HuH-7.5 (cell line): ENCODE measurements at regions not wholly inside any gene's neighbourhood (a gene's known extent, or its start where the extent isn't known, plus 50 kb on each side); places are given as distances from the start of the nearest gene placed in this dataset.

ENCODE experiments used
- DNase-seq: peaks from one replicate; pipeline ENCODE4 v3.0.0; 2011; ENCODE audit warnings: low spot score

DNA sequence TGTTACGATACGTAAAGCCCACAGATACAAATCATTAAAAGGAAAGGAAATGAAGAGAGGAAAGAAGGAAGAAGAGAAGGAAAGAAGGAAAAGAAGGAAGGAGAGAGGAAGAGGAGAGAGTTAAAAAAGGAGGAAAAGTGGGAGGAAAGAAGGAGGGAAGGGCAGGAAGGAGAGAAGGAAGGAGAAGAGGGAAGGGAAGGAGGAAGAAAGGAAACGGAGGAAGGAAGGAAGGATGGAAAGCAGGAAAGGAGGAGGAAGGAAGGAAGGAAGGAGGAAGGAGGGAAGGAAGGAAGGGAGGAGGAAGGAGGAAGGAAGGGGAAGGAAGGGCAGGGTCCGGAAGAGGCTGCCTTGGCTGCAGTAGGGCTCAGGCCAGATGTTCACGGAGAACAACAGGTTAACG, 95.2 kb downstream of the ENGASE start:
- DNase-seq = no peak

DNA sequence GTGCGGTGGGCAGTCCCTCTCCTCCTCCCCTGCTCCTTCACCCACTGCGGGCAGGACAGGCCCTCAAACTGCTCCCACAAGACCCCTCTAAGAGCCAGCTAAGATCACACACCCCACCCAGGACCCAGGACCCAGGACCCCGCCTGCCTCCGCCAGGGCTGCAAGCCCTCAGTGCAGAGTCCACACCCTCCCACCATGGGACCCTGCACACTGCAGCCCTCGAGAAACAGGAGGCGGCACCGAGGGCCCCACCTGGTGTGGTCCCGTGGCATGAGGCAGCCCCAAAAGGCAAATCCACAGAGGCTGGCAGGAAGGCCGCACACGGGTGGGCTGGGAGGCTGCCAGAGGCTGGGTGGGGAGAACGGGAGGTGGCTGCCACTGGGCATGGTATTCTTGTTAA, 94.7 kb downstream of the ENGASE start:
- DNase-seq = no peak

DNA sequence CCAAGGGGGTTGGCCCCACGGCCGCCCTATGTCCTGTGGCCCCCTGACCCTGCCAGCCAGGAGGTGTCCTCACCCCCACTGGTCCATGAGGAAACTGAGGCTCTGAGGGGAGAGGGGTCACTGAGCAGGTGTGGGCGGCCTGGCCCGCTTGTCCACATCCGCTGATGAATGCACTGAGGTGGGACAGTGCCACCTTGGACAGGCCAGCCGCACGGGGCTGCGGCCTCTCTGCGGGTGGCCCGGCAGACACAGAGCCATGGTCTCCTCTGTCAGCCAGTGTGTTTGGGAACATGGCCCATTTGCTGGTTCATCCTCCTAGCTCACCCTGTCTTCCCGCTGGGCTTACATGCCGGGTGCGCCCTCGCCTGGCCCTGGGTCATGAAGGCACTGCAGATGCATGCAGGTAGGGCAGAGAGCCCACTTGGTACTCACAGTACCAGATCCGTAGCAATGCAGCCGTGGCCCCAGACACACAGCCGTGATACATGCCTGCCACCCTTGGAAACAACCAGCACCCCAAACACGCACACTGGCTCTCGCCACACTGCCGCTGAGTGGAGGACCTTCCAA, 93.9 kb downstream of the ENGASE start:
- no peak for DNase-seq

DNA sequence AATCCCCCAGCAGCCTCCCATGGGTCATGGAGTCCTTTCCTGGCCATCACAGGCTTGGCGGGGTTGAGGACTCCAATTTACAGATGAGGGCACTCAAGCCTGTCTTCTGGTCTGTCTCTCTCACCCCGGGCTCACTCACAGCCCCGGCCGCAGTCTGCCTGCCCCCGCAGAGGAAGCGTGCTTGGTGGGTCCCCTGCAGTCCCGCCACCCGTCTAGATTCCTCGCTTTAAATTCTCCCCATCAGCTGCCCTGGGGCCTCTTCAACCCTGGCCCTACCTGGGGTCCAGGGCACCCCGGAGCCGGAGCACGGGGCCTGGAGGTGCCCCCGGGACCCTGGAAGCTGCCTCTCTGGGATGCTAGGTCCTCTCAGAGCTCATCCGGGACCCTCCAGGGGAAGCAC, 92.9 kb downstream of the ENGASE start:
- DNase-seq = no peak

DNA sequence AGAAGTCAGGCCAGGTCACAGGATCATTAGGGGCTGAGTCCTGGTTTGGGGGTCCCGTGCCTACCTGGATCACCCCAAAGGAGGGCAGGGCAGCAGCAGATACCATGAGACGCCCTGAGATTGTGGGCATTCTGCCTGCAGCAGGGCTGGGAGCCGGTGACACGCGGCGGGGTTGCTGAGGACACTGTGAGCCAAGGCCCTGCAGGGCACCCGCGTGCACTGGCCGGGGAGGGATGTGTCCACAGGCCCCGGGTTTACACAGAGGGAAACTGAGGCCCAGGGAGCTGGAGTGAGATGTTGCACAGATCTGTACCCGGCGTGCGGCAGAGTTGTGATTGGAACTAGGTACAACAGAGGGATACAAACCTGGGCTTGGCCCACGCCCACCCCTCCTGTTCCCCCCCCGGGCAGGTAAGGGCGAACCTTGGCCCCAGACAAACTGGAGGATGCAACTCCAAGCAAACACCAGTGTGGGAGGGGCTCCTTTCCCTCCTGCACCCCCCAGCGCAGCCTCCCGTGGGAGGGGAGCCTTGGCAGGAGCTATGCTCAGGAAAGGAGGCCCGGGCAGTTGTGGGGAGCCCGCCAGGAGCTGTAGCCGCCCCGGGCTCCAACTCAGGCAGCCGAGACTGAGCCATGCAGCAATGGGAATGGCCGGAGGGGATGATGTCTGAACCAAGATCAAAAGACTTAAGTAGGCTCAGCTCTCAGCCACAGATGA, 91.3 kb downstream of the ENGASE start:
- no peak for DNase-seq

DNA sequence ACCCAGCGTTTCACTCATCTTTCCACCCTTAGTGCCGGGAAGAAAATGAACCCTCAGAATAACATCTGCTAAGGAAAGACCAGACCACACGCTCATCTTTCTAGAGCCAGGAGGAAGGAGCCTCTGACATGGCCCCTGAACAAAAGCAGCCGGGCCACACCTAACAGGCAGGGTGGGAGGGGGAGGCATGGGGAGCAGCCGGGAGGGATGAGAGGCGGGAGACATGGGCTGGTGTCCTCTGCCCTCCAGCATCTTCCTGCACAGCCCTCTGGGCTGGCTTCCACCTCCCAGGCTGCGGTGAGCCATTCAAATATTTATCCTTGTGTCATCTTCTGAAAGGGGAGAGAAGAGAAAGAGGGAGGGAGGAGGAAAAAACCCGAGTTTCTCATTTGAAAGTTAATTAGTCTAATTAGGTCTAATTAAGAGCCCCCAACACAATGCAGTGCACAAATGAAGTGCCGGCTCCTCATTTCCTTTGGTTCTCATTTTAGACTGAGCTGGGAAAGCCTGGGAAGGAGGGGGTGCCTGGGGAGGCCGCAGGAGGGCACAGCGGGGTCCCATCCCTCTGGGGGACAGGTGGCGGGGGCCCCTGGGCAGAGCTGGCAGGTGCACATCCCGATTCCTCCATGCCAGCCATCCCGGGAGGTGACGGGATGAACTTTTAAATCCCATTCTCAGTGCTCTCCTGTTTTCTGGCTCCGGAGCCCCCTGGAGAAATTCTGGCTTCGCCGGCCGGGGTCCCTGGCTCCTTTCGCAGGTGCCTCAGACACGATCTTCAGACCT, 90.5 kb downstream of the ENGASE start:
- no peak for DNase-seq

DNA sequence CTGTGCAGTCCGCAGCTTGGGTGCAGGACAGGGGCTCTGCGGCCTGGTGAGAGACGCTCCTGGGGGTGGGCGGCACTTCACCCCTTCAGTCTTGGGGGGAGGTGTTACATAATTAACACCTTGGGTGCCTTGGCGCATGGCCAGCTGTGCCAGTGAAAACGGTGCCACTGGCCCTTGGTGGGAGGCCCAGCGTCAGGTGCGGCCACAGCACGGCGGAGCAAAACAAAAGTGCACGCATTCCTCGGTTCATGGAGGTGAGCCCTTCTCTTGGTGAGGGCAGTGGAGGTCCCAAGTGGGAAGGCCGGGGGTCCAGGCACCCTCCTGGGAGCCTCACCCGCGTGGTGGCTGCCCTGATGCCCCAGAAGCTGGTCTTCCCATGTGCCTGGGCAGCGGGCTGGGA, 89.8 kb downstream of the ENGASE start:
- no peak for DNase-seq

DNA sequence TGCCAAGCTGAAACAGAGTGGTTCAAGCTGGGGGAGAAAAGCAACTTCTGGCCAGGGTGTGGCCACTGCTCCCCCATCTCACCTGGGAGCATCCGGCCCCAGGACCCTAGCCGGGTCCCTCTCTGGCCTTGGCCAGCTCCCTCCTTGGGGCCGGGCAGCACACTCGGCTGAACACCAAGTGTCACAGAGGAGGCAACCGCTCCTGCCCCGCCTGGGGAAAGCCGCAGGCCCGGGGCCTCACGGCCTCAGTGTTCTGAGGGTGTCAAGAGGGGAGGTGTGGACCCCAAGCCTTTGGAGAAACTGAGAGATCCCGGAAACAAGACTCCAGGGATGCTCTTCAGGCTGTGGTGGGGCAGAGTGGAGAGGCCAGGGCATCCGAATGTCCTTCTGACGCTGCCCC, 88.4 kb downstream of the ENGASE start:
- DNase-seq = no peak

DNA sequence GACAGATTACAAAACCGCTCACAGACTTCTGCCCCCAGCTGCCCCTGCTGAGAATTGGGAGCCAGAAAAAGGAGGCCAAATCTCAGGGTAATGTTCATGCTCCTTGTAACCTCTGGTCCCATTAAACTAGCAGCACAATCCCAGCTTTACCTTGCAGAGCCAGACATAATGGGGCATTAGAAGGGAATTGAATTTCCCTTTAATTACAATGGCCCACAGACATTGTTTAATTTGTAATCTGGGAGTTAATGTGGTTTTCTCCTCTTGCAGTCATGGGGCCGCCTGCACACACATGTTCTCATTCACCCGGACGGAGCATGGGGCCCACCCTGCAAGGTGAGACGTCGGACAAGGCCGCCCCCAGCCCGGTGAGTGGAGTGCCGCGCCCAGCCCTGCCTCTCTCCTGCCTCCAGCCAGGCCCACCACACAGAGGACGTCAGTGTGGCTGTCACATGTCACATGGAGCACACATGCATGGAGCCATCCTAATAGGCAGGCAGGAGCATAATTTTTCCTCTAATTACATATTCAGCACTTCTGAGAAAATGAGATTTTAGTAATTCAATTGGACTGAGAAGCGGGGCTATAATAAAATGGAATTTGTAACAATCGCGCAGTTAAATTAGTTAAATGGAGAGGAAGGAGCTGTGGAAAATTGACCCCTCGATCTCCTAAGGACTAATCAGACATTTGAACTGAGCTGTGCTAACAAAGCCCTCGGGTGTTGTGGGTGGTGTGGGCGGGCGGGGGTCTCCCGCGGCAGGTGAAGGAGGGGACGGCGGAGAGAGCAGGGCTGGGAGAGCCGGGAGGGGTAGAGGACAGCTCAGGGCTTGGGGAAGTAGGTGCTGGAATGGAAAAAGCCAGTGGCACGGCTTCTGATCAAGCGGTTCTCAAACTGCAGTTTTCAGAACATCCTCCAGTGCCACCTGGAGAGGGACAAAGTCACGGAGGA, 87.7 kb downstream of the ENGASE start:
- no peak for DNase-seq

DNA sequence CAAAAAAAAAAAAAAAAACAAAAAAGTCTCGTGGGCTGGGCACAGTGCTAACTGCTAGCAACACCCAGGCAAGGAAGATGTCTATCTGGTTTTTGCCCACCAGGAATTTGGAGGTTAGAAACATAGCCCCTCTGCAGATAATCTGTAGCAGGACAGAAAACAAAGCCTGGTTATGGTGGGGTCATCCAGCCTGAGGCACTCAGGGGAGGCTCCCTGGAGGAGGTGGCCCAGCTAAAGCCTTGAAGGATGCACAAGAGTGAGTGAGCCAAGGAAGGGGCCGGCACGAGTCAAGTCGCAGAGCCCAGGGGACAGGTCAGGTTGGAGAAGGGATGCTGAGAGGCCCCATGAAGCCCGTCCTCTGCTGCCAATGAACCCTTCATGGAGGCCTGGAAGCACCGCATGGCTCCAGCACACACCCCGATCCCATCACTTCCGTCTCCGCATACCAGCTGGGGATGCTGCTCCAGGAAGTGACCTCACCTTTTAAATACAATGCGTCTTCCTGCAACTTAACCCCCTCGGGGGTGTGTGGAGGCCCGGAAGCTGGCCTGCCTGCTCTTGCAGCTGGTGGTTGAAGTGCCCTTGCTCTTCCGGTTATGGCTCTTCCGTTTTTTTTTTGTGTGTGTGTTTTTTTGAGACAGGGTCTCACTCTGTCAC, 86.5 kb downstream of the ENGASE start:
- DNase-seq = no peak

DNA sequence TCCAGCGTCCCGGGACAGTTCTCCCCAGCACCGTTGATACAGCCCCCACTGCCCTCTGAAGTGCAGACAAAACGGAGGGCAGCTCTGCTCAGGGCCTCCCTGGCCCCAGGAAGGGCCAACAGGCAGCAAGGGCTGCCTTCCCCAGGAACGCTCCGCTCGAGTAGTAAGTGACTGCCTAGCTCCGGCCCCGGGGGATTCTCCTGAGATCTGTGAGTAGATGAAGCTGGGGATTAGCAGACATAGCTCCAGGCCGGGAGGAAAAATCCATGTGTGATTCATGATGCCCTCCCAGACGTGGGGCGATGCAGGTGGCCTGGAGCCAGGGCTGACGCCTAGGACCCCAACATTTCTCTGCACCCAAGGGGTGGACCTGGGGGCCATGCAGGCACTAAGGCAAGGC, 85.3 kb downstream of the ENGASE start:
- no peak for DNase-seq

DNA sequence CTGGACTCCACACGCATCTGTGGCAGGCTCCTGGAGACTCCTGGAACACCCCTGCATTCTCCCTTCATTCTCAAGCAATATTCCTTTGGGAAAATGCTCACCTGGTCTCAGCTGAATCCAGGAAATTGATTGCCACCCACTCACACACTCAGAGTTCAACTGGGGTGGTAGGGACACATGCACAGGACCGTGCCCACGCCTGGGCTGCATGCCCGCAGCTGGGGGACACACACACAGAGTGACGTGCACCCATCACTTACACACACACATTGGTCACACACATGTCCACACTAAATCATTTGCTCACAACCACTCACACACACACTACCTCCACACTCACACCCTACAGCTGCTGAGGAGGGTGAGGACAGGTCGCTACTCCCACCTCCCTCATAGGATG, 84.8 kb downstream of the ENGASE start:
- DNase-seq = no peak

DNA sequence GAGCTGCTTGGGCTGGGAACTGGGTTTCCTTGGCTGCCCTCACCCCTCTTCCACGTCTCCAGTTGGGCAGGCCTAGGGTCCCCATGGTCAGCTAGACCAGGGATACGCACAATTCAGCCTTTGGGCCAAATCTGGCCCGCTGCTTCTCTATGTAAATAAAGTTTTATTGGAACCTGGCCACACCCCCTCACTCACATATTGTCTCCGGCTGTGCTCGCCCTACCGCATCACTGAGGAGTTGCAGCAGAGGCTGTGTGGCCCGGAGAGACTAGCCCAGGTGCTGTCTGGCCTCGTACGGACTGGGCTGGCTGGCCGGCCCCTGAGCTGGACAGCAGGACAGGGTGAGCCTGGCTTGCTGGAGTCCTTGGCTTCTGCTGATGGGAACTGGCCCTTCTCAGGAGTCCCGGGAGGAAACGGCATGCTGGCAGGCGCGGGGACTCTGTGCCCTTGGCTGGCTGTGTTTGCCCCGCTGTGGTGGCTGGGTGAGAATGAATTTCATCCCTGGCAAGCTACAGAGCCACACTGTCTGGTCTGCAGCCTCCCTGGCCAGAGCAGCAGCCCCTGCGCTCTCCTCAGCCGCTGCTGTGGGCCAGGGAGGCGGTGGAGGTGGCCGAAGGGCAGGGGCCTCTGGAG, 82.0 kb downstream of the ENGASE start:
- no peak for DNase-seq

DNA sequence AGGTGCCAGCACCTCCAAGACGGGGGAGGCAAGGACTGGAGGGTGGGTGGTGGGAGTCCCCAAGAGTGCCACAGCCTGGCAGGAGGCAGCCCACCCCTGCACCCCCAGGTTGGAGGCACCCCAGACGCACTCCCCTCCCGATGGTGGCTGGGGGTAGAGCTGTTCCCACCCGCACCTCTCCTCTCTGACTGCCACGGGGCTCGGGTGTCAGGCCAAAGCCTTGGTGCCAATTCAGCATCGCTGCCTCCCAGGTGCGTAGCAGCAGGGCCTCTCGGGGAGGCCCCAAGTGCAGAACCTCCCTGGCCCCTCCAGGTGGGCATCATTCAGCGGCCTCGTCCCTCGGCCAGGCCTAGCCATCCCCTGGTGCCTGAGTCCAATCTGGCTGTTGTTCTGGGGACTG, 81.1 kb downstream of the ENGASE start:
- no peak for DNase-seq

DNA sequence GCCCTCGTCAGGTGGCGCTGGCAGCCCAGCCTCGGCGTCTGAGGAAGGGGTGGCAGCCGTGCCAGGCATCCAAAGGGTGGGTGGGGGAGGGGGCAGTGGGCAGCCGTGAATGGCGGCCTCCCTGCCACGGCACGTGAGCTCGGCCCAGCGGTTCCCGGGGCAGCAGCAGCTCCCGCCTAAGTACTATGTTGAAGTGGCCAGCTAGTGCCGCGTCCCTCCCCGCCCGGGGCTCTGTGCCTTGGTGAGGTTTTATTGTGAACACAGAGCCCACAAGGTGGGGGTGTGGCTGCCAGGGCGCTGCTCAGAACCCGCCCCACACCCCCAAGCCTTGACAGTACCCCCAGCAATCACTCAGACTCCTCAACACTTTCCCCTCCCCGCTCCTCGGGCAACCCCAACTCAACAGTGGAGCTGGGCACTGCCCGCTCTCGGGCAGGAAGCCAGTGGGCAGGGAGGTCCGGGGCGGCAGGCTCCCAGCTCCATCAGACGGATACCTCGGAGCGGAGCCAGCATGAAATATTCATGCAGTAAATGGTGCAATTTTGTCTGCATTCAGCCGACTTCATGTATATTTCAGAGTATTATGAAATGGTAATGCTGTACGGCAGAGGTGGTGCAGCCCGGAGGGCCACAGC, 80.4 kb downstream of the ENGASE start:
- no peak for DNase-seq

DNA sequence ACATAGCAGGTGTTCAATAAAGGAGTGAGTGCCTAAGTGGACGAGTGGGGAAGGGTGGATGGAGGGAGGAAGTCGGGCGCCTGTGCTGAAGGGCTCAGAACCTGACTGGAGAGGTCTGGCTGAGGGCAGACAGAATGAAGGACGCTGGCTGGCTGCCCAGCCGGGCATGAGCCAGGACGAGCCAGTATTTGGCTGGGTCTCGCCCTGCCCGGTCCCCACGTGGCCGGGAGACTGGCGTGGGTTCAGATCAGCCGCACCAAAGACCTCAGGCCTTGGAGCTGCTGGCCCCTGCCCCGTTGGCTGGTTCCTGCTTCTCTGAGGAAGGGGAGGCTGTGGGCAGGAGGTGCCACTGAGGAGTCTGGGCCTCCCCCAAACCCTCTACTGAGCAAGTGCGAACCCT, 79.8 kb downstream of the ENGASE start:
- DNase-seq = no peak

DNA sequence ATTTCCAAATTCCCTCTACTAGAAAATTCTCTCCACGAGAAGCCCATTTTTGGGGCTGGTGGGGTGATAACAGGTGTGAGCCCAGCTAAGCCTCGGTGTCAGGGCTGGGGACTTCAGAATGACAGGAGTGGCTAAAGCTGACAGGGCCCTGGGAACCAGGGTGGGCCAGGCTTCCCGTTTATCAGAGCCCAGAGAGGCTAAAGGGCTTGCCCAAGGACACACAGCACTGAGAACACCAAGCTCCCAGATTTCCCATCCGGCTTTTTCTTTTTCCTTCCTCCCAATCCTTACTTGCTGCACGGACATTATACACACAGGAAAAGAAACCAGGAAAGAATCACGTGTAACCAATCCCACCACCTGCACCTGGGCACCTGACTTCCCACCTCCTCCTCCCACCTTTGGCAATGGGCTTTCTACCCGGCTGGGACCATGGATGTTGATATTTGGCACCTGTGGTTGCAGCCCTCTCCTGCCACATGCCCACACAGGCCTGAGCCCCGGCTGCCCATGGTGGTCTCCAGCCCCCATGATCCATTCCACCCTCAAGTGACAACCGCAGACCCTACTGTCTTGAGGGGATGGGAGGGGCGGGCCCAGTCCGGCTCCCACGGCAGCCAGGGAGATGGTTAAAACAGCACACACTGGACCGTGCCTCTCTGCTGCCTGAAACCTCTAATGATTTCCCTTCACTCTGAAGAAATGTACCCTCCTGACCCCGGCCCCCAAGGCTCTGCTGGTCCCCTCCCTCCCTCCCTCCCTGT, 78.9 kb downstream of the ENGASE start:
- no peak for DNase-seq

DNA sequence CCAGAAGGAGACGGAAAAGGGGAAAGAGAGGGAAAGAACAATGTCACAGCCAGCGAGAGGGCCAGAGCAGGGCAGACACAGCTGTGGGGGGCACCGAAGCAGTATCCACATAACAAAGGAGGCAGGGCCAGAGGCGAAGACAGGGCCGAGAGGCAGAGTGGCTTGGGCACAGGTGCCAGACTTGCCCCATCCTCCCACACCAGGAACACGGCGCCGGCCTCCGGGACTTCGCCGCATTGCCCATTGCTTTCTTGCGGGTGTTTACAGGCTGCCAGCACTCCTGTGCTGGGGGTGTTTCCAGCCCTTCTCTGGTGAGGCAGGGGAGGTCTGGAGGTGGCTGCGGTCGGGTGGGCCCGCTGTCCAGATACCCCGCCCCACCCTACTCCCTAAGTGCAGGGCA, 78.0 kb downstream of the ENGASE start:
- no peak for DNase-seq

DNA sequence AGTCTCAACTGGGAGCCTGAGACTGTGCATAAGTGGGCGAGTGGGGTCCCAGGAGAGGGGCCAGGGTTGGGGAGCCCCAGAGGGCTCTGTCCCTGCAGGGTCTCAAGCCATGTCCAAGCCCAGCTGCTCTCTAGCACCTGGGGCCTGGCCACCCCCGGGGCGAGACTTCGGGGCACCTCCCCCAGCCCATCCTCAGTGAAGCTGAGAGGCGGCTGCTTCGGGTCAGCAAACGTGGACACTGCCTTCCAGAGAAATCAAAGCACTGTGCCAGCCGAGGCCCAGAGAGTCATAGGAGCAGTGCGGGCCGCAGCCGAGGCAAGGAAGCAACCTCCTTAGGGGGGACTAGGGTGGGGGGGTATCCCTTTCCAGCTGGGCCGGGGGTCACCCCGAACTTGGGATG, 77.5 kb downstream of the ENGASE start:
- no peak for DNase-seq

DNA sequence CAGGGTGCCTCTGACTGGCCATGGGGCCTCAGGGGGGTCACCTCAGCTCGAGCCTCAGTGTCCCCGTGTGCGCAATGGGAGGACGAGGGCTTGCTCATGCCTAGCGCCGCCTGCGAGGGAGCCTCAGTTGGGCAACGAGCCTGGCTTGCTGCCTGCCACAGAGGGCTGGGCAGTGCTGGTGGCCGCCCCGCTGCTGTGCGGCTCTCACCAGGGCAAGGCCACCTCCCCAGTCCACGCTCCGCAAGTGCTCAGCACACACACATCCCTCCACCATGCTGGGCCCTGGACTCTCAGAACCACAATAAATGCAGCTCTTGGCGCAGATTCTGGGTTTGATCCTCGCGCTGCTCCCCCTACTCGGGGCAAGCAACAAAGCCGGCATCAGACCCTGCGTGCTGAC, 76.2 kb downstream of the ENGASE start:
- no peak for DNase-seq
